ENCODE measurements at regions not wholly inside any gene's neighbourhood (a gene's known extent, or its start where the extent isn't known, plus 50 kb on each side); places are given as distances from the start of the nearest gene placed in this dataset.

DNA sequence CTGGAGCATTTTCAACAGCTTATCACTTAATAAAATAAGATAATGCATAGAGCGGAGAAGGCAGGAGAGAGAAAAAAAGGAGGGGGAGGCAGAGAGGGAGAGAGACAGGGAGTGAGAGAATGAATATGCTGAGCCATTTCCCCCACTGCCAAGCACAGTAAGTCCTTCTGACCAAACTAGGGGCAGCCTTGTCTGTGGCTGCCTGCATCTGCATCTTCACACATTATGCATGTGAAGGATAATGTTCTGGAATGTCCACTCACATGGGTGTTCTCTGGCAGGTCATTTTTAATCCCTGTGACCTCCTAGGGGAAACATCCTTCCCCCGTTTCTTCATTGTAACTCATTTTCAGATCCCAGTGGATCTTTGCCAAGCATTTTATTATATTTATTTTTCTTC is 269.3 kb downstream of the FOXA2 start:
- Histone ChIP-seq H3K9ac (ENCODE audit: control insufficient read depth, extremely low read depth, insufficient read depth, low read length) (no peak overlapping the region), H3K9me3 (ENCODE audit: control insufficient read depth, low read depth, low read length) (no peaks in the 10 kb centered on the region), H3K4me3 (ENCODE audit: control insufficient read depth in 2 of 3, extremely low read depth in 1 of 3, insufficient read depth in 2 of 3, low read depth in 1 of 3, low read length in 3 of 3) (no peak overlapping the region), H3K27ac (ENCODE audit: control insufficient read depth, insufficient read depth, low read length) (no peak overlapping the region), H3K4me1 (ENCODE audit: control insufficient read depth, extremely low read depth, insufficient read depth, low read length) (peaks cover 5% of the 10 kb centered on the region), H2AFZ (ENCODE audit: control insufficient read depth, low read length) (no peak overlapping the region), H4K20me1 (ENCODE audit: control insufficient read depth, extremely low read depth, insufficient read depth, low read length) (no peaks in the 10 kb centered on the region), H3K36me3 (ENCODE audit: control insufficient read depth in 2 of 2, extremely low read depth in 1 of 2, insufficient read depth in 2 of 2, low read length in 2 of 2) (no peaks in the 10 kb centered on the region), H3K4me2 (ENCODE audit: control insufficient read depth, extremely low read depth, insufficient read depth, low read depth, low read length) (no peak overlapping the region), H3K27me3 (ENCODE audit: control insufficient read depth, extremely low read depth, insufficient read depth, low read length) (no peaks in the 10 kb centered on the region), H3K79me2 (ENCODE audit: control insufficient read depth, insufficient read depth, low read length) (no peaks in the 10 kb centered on the region), H3K9me1 (ENCODE audit: control insufficient read depth, extremely low read depth, insufficient read depth, low read length) (no peaks in the 10 kb centered on the region)
- FAIRE-seq (no peak), DNase-seq (ENCODE audit: low read depth, low spot score) (no peak)
- dilution Hi-C loops (cut with MboI; ENCODE audit: extremely low pct_ligation_motif_present, low sequenced_read_pairs): no loop called here
- no peak for TF ChIP-seq CTCF (optimal IDR thresholded peaks at IDR 0.05 in 1 of 3, IDR thresholded peaks at IDR 0.05 in 1 of 3, conservative IDR thresholded peaks at IDR 0.05 in 1 of 3; ENCODE audit: extremely low read depth in 1 of 3, insufficient read depth in 2 of 3, low read length in 3 of 3)
- no peak for TF ChIP-seq EZH2 (IDR thresholded peaks at IDR 0.05; ENCODE audit: low read length)

DNA sequence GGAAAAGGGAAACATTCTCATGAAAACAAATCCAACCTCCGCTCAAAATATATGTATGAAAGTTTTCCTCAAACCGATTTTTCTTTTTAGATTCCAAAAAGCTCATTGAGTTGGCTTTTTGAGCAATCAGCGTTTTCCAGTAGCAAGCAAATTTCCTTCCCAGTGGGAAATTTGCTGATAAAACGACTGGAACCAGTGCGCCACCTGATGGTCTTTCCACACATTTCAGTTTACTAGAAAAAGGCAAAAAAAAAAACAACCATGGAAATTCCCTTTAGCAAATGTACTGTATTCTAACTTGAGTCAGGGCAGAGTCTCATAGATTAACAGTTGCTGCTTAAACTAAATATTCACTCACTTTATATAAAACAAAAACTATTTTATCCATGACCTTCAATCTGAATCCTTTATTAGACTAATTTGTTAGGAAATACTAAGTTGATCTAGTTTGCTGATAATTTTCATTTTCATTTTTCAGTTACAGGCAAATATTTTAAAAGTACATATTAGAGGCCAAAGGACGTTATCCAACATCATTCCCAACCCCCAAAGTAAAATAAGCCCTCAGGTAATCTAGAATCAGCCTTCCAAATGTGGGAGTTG is 271.5 kb downstream of the FOXA2 start:
- H3K27me3 ChIP-seq (ENCODE audit: control insufficient read depth, extremely low read depth, insufficient read depth, low read length): no peaks in the 10 kb centered on the region
- no peak for DNase-seq (ENCODE audit: low read depth, low spot score)
- H3K4me2 ChIP-seq (ENCODE audit: control insufficient read depth, extremely low read depth, insufficient read depth, low read depth, low read length): no peak overlapping the region
- no peak overlapping the region for H3K4me3 ChIP-seq (ENCODE audit: control insufficient read depth in 2 of 3, extremely low read depth in 1 of 3, insufficient read depth in 2 of 3, low read depth in 1 of 3, low read length in 3 of 3)
- FAIRE-seq: peak; percentile 71
- no peaks in the 10 kb centered on the region for H3K79me2 ChIP-seq (ENCODE audit: control insufficient read depth, insufficient read depth, low read length)
- H3K4me1 ChIP-seq (ENCODE audit: control insufficient read depth, extremely low read depth, insufficient read depth, low read length): no peaks in the 10 kb centered on the region
- no peak overlapping the region for H3K27ac ChIP-seq (ENCODE audit: control insufficient read depth, insufficient read depth, low read length)
- no peaks in the 10 kb centered on the region for H3K36me3 ChIP-seq (ENCODE audit: control insufficient read depth in 2 of 2, extremely low read depth in 1 of 2, insufficient read depth in 2 of 2, low read length in 2 of 2)
- H3K9me1 ChIP-seq (ENCODE audit: control insufficient read depth, extremely low read depth, insufficient read depth, low read length): no peaks in the 10 kb centered on the region
- no peak overlapping the region for H2AFZ ChIP-seq (ENCODE audit: control insufficient read depth, low read length)
- H3K9ac ChIP-seq (ENCODE audit: control insufficient read depth, extremely low read depth, insufficient read depth, low read length): no peak overlapping the region
- no peaks in the 10 kb centered on the region for H3K9me3 ChIP-seq (ENCODE audit: control insufficient read depth, low read depth, low read length)
- dilution Hi-C loops (cut with MboI; ENCODE audit: extremely low pct_ligation_motif_present, low sequenced_read_pairs): no loop called here
- TF ChIP-seq EZH2 (IDR thresholded peaks at IDR 0.05; ENCODE audit: low read length) (no peak), CTCF (optimal IDR thresholded peaks at IDR 0.05 in 1 of 3, IDR thresholded peaks at IDR 0.05 in 1 of 3, conservative IDR thresholded peaks at IDR 0.05 in 1 of 3; ENCODE audit: extremely low read depth in 1 of 3, insufficient read depth in 2 of 3, low read length in 3 of 3) (peak; percentile 55 to 66 (median 59))
- no peaks in the 10 kb centered on the region for H4K20me1 ChIP-seq (ENCODE audit: control insufficient read depth, extremely low read depth, insufficient read depth, low read length)
